ENCODE measurements at regions not wholly inside any gene's neighbourhood (a gene's known extent, or its start where the extent isn't known, plus 50 kb on each side); places are given as distances from the start of the nearest gene placed in this dataset.
"Not testable (repeated sequence)": the region's sequence is repeated elsewhere in the genome, so short reads cannot be mapped to it uniquely, and the experiment has no call there.

- DNase-seq: no peak
Observed at GRCh38 chr7:106372126-106372525, 87.3 kb upstream of the NAMPT start.

- no peak for DNase-seq
Observed at GRCh38 chr7:106371629-106372028, 86.8 kb upstream of the NAMPT start.

DNA sequence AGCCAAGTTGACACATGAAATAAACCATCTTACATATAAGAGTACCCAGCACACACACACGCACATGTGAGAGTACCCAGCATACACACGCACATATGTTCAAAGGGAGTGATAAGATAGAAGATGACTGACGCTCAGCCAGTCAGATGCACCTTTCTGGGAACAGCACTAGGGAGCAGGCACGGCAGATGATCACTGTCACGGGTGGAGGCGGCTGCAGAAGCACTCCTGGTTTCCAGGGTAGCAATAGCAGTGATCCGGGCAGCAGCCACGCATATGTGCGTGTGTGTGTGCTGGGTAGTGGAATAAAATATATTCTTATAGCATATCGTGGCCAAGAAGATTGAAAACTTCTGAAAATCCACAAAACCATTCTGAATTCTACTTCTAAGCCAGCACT, 85.8 kb upstream of the NAMPT start:
- no peak for DNase-seq

DNA sequence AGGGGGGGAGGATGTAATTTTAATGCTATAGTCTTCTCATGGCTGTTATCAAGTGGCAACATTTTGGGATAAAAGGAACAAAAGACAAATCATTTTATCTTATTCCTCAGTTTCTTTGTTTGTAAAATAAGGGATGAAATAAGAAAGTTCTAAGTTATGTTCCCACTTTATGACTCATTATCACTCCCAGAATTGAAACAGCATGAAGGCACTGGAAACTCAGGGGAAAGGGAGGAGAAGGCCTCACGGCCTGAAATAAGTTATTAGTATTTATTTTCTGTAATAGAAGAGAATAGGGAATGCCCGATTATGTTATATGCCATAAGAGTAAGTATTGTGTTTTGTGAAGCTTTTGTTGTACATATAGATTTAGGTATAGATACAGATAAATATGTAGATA, 85.0 kb upstream of the NAMPT start:
- DNase-seq: no peak

GRCh38 chr7:106369352-106369751, 84.6 kb upstream of the NAMPT start:
- no peak for DNase-seq

DNA sequence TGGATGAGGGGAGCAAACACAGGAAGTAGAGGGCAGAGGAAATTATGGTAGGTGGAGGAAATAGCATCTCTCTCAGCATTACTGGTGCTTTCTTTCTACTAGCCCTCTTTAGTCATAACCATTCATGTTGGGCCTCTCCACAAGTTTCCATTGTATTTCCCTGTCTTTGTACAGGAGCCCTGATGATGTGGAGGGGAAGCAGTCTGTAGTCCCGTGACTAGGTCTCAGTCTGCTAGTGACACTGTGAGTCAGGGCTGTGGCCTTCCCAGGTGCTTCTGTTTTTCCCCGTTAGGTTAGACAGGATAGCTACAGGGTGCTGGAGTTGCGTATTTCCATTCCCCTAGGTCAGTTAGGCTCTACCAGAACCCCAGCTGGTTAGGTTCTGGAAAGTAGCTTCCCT, 82.9 kb upstream of the NAMPT start:
- no peak for DNase-seq

DNA sequence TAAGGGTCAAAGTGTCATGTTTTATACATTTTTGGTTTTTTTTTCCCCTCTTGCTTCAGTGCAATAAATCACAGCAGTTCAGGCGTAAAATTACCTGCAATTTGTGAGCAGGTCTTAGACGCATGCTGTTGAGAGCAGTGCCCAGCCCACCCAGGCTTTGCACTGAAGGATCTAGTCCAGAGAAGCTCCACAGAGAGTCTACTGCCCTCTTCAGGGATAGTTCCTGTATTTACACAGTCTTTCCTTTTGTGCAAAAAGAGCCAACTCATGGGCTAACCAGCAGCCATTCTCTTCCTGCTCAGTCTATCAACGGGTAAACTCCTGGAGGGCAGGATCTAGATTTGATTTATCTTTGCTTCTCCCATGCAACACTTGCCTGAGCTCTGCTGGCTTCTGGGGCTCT, 82.2 kb upstream of the NAMPT start:
- DNase-seq: no peak

GRCh38 chr7:106365252-106366005, 80.6 kb upstream of the NAMPT start:
- DNase-seq: no peak

DNA sequence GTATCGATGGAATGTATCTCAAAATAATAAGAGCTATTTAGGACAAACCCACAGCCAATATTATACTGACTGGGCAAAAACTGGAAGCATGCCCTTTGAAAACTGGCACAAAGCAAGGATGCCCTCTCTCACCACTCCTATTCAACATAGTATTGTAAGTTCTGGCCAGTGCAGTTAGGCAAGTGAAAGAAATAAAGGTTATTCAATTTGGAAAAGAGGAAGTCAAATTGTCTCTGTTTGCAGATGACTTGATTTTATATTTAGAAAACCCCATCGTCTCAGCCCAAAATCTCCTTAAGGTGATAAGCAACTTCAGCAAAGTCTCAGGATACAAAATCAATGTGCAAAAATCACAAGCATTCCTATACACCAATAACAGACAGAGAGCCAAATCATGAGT, 77.7 kb upstream of the NAMPT start:
- not testable (repeated sequence) for DNase-seq

DNA sequence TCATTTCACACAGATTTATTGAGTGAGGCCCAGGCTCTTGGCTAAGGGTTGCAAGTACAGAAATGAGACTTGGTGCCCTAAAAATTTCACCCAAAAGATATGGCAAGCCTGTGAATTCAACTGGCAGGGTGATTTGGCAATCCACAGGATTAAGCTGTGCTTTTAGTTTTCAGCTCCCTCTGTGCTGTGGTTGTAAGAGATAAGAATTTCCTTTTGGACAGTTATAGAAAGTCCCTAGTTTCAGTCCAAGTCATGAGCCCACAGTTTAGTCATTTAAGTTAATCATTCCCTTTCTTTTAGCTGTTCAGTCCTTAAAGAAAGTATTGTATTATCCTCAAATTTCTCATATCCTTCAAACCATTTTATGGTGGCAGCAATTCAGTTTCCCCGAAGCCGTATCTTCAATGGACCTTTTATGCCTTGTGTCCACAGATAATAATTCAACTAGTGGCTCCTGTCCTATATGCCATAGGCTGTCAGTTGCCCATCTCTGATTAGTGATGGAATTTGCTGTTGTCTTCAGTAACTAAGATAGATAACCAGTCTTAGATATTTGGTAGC, 73.4 kb upstream of the NAMPT start:
- no peak for DNase-seq

DNA sequence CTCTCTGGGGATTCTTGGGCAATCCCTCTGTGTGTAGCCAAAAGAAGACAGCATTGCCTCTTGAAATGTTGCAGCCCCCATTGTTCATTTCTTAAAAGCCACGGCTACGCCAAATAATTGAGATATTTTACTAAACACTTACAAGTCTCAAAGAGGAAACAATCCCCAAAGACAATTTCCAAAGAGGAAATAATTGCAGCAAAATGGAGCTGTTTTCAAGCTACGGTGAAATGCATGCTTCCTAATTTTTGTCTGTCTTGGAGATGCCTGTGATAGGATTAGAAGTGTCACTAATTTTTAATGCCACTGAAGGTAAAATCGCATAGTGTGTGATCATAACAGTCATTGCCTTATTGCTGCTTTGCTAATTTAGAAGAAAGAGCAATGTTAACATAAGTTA, 72.9 kb upstream of the NAMPT start:
- no peak for DNase-seq

DNA sequence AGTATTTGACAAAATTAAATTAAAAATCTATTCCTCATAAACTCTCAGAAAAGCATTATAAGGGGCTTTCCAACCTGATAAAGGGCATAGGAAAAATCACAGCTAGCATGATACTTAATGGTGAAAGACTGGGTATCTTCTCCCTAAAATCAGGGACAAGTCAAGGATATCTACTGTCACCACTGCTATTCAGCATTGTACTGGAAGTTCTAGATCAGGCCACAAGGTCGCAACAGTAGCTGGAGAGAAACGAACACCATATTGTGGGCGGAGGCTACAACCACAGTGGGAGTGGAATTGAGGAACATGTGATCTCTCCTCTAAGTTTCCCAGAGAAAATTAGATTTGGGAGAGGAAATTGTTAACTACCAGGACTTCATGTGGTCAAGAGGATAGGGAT, 70.0 kb upstream of the NAMPT start:
- DNase-seq: no peak

DNA sequence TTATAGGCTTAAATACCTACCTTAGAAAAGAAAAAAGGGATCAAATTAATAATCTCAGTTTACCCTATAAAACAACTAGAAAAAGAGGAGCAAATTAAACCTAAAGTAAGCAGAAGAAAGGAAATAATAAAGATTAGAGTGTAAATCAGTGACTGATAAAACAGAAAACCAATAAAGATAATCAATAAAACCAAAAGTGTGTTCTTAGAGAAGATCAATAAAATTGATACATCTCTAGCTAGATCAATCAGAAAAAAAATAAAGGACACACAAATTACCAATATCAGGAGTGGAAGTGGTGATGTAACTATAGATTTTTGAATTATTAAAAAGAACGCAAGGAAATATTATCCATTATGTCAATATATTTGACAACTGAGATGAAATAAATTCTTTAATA, 69.2 kb upstream of the NAMPT start:
- no peak for DNase-seq

- DNase-seq: no peak
Observed at GRCh38 chr7:106348231-106348630, 63.4 kb upstream of the NAMPT start.

- DNase-seq: no peak
Observed at GRCh38 chr7:106347229-106347833, 62.5 kb upstream of the NAMPT start.

GRCh38 chr7:106346678-106347217, 62.0 kb upstream of the NAMPT start:
- DNase-seq: no peak

- DNase-seq: no peak
Observed at GRCh38 chr7:106346167-106346677, 61.4 kb upstream of the NAMPT start.

DNA sequence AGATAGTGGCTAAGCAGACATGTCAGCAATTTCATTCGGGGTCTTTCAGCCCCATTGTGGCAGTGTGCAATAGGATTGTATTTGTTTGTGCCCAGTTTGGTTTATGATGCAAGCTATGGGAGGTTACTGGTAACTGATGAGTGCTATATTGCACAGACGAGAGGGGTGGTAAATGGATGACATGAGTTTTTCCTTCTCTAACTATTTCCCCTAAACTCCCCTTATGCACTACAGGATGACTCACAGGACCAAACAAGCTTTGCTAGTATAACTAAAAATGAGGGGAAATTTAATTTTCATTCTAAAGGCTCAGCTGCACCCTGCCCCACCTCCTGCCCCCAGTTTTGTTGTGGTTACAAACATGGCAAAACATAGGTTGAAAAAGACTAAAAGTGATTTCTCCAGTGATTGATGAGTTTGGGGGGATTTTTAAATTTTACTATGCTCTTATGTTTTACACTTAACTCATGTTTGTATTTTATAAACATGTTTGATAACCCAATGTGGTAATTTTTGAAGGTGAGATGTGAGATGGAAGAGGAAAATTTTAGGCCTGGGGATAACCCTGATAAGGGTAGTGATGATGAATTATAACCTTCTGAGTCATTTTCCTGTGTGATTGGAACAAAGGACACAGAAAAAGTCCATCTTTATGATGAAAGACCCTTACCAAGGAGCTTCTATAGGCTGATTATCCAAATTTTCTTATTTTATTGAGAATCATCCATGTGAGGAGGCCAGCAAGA, 60.8 kb upstream of the NAMPT start:
- DNase-seq: no peak

- DNase-seq: no peak
Observed at GRCh38 chr7:106344861-106345260, 60.1 kb upstream of the NAMPT start.

GRCh38 chr7:106344211-106344610, 59.4 kb upstream of the NAMPT start:
- no peak for DNase-seq

DNA sequence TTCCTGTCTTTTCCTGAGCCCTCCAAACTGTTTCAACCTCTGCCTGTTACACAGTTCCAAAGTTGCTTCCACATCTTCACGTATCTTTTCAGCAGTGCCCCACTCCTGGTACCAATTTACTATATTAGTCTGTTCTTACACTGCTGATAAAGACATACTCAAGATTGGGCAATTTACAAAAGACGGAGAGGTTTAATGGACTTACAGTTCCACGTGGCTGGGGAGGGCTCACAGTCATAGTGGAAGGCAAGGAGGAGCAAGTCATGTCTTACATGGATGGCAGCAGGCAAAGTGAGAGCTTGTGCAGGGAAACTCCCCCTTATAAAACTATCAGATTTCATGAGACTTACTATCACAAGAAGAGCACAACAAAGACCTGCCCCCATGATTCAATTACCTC, 57.3 kb upstream of the NAMPT start:
- DNase-seq: not testable (repeated sequence)

DNA sequence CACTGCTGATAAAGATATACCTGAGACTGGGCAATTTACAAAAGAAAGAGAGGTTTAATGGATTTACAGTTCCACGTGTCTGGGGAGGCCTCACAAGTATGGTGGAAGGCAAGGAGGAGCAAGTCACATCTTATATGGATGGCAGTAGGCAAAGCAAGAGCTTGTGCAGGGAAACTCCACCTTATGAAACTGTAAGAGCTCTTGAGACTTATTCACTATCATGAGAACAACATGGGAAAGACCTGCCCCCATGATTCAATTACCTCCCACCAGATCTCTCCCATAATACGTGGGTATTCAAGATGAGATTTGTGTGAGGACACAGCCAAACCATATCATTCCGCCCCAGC, 55.4 kb upstream of the NAMPT start:
- DNase-seq: not testable (repeated sequence)

GRCh38 chr7:106339513-106340246, 54.9 kb upstream of the NAMPT start:
- DNase-seq: no peak
